ENCODE measurements at regions not wholly inside any gene's neighbourhood (a gene's known extent, or its start where the extent isn't known, plus 50 kb on each side); places are given as distances from the start of the nearest gene placed in this dataset.

DNA sequence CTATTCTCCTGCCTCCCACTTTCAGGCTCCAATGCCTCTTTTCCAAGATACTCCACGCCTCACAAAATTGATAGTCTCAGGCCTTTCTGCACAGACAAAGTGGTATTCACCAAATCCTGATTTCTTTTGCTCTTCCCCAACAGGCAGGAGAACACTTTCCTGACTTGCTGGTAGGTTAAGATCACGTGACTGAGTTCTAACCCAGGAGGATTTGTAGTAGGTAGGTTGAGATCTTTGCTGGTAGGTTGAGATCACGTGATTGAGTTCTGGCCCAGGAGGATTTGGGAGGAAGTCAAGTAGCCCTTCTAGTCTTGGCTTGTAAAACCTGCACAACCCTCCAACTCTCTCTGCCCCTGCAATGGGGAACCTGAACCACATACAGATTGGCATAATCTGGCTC lies 741.5 kb downstream of the TYW1 start:
- TF ChIP-seq CTCF (IDR thresholded peaks at IDR 0.05; ENCODE audit: borderline replicate concordance, extremely low read depth, low read length, poor library complexity, severe bottlenecking) (no peak), EZH2 (IDR thresholded peaks at IDR 0.05; ENCODE audit: borderline replicate concordance, low read depth, low read length, severe bottlenecking) (no peak)

Data from DND-41 (cell line).